GM06990 (cell line): ENCODE measurements at regions not wholly inside any gene's neighbourhood (a gene's known extent, or its start where the extent isn't known, plus 50 kb on each side); places are given as distances from the start of the nearest gene placed in this dataset.

Experiments
- DNase-seq: peaks from one replicate; pipeline ENCODE4 v3.0.0-alpha.2; 2011; ENCODE audit not compliant: insufficient read length; ENCODE audit errors: extremely low read depth
- H3K27me3 ChIP-seq: replicated peaks from 2 replicates; pipeline ENCODE4 v1.6.0; 2011; ENCODE audit warnings: low read length; ENCODE audit not compliant: control insufficient read depth, insufficient read depth
- H3K36me3 ChIP-seq: 2 replicates; pipeline ENCODE4 v1.5.1; 2011; ENCODE audit warnings: low read length; ENCODE audit not compliant: control insufficient read depth, insufficient read depth
- H3K4me3 ChIP-seq: replicated peaks from 2 replicates; pipeline ENCODE4 v1.5.1; 2011; ENCODE audit warnings: low read depth, mild to moderate bottlenecking, control low read depth, low read length
- TF ChIP-seq, protein P1 (sequence below): IDR thresholded peaks from 2 replicates; pipeline ENCODE4 v1.5.1; 2011; ENCODE audit warnings: low read length, control low read depth, mild to moderate bottlenecking, inconsistent platforms; ENCODE audit not compliant: insufficient read depth, poor library complexity, severe bottlenecking

DNA sequence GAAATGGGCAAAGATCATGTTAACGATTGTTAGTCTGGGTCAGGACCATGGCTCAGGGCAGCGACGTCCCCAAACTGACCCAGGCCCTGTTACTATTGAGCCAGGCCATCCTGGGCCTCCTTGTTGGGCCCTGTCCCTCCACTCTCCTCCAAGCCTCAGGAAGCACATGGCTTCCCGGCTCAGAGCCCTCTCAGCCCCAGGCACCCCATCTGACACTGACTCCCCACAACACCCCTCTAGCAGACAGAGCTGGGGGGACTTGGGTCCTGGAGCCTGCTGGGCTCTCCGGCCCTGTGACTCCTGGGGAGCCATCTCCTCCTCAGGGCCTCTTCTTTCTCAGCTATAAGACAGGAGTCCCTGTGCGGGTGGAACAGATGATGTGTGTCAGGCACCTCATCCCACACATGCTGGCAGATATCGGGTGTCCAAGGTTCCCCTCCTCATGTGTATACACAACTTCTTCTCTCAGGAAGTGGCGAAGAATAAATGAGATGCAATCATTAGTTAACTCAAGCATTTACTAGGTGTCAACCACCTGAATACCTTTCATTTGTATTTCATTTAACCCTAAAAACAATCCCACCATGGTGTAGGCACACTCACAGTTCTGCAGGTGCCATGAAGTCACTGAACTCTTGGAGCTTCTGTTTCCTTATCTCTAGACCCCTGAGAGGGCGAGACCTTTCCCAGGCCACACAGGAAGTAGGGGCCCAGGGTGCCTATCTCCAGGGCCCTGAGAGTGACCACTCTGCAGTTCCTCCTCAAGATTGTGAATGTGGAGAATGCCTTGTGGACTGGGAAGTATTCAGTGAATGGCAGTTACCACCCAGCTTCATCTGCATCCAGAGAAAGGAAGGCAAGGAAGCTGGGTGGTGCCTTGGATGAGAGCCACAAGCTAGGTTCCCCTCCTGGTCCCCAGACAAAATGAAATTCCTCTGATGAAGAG, 282.5 kb upstream of the TLE3 start:
- Histone ChIP-seq H3K27me3 (peaks cover 6% of the 10 kb centered on the region), H3K36me3 (no peaks in the 10 kb centered on the region), H3K4me3 (no peak overlapping the region)
- TF ChIP-seq, protein P1, sequence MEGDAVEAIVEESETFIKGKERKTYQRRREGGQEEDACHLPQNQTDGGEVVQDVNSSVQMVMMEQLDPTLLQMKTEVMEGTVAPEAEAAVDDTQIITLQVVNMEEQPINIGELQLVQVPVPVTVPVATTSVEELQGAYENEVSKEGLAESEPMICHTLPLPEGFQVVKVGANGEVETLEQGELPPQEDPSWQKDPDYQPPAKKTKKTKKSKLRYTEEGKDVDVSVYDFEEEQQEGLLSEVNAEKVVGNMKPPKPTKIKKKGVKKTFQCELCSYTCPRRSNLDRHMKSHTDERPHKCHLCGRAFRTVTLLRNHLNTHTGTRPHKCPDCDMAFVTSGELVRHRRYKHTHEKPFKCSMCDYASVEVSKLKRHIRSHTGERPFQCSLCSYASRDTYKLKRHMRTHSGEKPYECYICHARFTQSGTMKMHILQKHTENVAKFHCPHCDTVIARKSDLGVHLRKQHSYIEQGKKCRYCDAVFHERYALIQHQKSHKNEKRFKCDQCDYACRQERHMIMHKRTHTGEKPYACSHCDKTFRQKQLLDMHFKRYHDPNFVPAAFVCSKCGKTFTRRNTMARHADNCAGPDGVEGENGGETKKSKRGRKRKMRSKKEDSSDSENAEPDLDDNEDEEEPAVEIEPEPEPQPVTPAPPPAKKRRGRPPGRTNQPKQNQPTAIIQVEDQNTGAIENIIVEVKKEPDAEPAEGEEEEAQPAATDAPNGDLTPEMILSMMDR, result no peak
- DNase-seq, result no peak

DNA sequence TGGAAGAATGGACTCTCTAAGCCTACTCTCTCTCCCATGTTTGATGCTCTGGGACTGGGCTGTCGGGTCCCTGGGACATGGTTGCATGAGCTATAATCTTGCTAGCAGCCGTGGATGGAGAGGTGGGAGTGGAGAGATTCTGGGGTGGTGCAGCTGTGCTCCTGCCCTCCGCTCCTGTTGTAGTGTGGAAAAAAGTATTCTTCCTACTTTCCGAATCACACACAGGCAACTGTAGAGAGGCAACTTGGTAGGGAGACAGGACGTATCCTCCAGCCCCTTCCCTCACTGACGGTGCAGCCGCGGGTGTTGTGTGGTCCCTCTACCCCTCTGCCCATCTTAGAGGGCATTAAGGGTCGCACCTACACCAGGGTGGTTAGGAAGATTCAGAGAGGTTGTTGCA, 281.4 kb upstream of the TLE3 start:
- no peaks in the 10 kb centered on the region for H3K36me3 ChIP-seq
- peaks cover 6% of the 10 kb centered on the region for H3K27me3 ChIP-seq
- TF ChIP-seq, protein P1, result no peak
- no peak for DNase-seq
- H3K4me3 ChIP-seq, result no peak overlapping the region

DNA sequence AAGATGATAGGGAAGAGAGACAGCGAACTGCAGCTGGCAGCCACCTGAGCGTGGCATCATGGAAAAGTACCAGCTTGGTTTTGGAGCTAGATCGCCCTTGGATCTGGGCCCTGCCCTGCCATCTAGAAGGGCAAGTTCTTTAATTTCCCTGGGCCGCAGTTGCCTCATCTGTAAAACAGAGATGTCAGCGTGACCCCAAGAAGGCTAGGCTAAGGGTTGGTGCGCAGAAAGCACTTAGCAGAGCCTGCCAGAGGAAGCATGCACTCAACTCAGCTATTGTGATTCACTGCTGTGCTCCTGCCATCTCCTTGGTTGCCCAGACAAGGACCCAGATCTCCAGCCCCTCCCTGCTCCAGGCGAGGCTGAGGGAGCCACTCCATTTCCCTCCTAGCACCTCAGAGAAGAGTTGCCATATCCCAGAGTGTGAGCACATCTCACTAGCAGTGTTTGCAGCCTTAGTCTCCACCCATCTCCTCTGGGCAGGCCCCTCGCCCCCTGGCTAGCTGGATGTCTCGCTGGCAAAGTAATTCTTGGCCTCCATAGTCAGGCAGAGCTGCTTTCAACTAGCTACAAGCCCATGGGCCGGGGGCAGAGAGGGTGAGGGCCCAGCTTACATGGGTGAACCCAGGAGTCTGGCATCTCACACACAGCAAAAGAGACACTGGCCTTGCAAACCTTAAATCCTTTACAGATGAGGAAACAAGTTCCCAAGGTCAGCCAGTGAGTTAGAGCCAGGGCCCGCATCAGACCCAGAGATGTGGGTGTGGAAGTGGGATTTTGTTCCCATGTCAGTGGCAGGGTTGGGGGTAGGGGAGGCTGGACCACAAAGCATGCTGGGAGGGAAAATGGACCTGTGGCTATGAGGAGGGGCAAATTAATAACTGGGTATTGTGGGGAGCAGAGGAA, 280.7 kb upstream of the TLE3 start:
- no peak overlapping the region for H3K4me3 ChIP-seq
- H3K36me3 ChIP-seq, result no peaks in the 10 kb centered on the region
- TF ChIP-seq, protein P1, result no peak
- peaks cover 6% of the 10 kb centered on the region for H3K27me3 ChIP-seq
- DNase-seq, result no peak

DNA sequence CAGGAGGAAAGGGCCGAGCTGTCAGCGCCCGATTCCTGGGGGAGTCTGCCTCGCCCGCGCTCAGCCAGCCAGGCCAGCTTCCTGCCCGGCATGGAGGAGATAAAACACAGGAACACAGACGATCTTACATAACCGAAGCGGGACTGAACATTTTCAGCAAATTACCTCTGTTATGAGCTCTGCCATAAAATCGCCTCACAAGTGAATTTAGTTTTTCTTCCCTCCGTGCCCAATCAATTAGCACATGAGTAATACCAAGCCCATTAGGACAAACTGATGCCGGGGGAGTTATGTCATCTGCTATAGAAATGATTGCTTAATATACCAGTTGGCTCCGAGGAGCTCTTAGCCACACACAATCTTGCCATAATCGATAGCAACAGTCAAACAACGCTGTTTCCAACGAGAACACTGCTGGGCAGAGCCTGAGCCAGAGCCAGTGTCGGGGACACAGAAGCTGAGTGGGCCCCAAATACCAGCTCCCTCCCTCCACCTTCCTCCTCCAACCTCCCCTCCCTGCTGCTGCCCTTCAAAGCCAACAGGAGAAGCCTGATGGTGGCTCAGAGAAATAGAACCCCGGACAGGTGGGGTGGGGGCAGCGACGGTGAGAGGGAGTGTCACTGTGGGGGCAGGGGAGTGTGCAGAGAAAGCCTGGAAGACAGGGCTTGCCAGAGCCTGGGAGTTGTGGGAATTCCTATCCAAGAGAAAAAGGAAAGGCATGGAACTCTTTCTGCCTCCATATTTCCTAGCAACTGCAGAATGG, 279.4 kb upstream of the TLE3 start:
- Histone ChIP-seq H3K36me3 (no peaks in the 10 kb centered on the region), H3K27me3 (peaks cover 6% of the 10 kb centered on the region), H3K4me3 (no peak overlapping the region)
- TF ChIP-seq, protein P1, result no peak
- DNase-seq, result no peak

DNA sequence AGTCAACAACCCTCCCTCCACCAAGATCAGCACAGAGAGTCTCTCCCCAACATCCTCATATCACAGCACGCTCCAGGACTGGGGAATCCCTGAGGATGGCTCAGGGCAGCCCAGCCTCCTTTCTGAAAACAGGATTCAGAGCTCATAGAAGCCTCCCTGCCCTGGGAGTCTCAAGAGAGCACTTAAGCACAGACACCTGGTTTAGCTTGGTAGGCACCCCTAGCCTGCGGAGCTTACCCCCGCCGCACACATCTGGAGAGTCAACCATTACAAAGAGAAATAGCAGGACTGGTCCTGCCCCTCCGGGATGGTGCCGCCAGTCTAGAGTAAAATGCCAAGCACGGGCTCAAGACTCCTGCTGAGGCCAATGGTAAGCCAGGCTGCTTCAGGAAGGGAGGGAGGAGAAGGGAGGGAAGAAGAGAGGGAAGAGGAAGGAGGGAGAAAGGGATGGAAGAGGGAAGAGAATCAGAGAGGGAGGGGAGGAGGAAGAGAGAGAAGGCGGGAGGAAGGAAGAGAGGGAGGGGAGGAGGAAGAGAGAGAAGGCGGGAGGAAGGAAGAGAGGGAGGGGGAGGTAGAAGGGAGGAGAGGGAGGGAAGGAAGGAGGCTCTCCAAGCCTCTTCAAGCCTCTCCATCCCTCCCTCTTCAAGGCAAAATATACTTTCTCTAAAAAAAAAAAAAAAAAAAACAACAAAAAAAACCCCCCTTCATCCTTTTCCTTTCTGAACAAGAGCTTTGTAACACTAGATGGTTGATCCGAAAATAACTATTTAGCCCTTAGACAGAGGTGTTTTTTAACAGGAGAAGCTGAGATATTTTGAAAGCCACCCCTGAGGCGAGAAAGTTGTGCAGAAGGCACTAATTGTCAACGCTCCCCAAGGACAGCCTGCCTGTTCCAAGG, 278.6 kb upstream of the TLE3 start:
- Histone ChIP-seq H3K36me3 (no peaks in the 10 kb centered on the region), H3K4me3 (no peak overlapping the region), H3K27me3 (peaks cover 6% of the 10 kb centered on the region)
- no peak for DNase-seq
- TF ChIP-seq, protein P1, result no peak
